ENCODE measurements at regions not wholly inside any gene's neighbourhood (a gene's known extent, or its start where the extent isn't known, plus 50 kb on each side); places are given as distances from the start of the nearest gene placed in this dataset.

GRCh38 chr5:68542207-68542606 lies 326.7 kb downstream of the PIK3R1 start:
- no peak for ATAC-seq
- POLR2A ChIA-PET, result no interaction called here
- H3K9me3 ChIP-seq (ENCODE audit: control insufficient read depth, insufficient read depth, low read depth, low read length), result no peaks in the 10 kb centered on the region
- H3K4me3 ChIP-seq (ENCODE audit: low read depth in 2 of 2, low read length in 2 of 2), result no peak overlapping the region
- H3K27me3 ChIP-seq (ENCODE audit: control insufficient read depth, insufficient read depth, low read length), result no peaks in the 10 kb centered on the region; the same call in 1 of the 2 replicates
- BruUV-seq (replicated peaks), result no TSS peak
- no peaks in the 10 kb centered on the region for H3K4me1 ChIP-seq (ENCODE audit: control insufficient read depth, insufficient read depth, low read length)
- no peak overlapping the region for H3K27ac ChIP-seq (ENCODE audit: low read length)
- DNase-seq (ENCODE audit: low read depth, low spot score), result no peak
- H3K36me3 ChIP-seq (ENCODE audit: control insufficient read depth, insufficient read depth, low read length), result no peaks in the 10 kb centered on the region
- no peak for TF ChIP-seq POLR2AphosphoS5 (IDR thresholded peaks at IDR 0.05; ENCODE audit: low read depth, low read length)
- TF ChIP-seq TCF7L2 (IDR thresholded peaks at IDR 0.05; ENCODE audit: low read depth, low read length), result no peak
- no peak for TF ChIP-seq REST (IDR thresholded peaks at IDR 0.05; ENCODE audit: insufficient read depth in 1 of 2, low read depth in 2 of 2, low read length in 1 of 2)
- in situ Hi-C loops (cut with HindIII; ENCODE audit: low pct_unique_long_range_greater_than_20kb, low sequenced_read_pairs), result no loop called here
- intact Hi-C loops (cut with micrococcal nuclease; ENCODE audit: unreplicated experiment), result no loop called here
- CTCF ChIA-PET, result no interaction called here

GRCh38 chr5:68543212-68543611 lies 327.7 kb downstream of the PIK3R1 start:
- H3K4me1 ChIP-seq (ENCODE audit: control insufficient read depth, insufficient read depth, low read length), result no peaks in the 10 kb centered on the region
- ChIA-PET CTCF (no interaction called here), POLR2A (no interaction called here)
- intact Hi-C loops (cut with micrococcal nuclease; ENCODE audit: unreplicated experiment), result no loop called here
- no peaks in the 10 kb centered on the region for H3K9me3 ChIP-seq (ENCODE audit: control insufficient read depth, insufficient read depth, low read depth, low read length)
- no TSS peak for BruUV-seq (replicated peaks)
- no peaks in the 10 kb centered on the region for H3K36me3 ChIP-seq (ENCODE audit: control insufficient read depth, insufficient read depth, low read length)
- TF ChIP-seq SIN3A (IDR thresholded peaks at IDR 0.05; ENCODE audit: borderline replicate concordance, insufficient read depth, low read depth, low read length) (no peak), POLR2AphosphoS5 (IDR thresholded peaks at IDR 0.05; ENCODE audit: low read depth, low read length) (no peak), TCF7L2 (IDR thresholded peaks at IDR 0.05; ENCODE audit: low read depth, low read length) (no peak), CTCF (IDR thresholded peaks at IDR 0.05) (no peak), REST (IDR thresholded peaks at IDR 0.05; ENCODE audit: insufficient read depth in 1 of 2, low read depth in 2 of 2, low read length in 1 of 2) (no peak)
- H3K27me3 ChIP-seq (ENCODE audit: control insufficient read depth, insufficient read depth, low read length), result no peaks in the 10 kb centered on the region; the same call in 1 of the 2 replicates
- no peak overlapping the region for H3K4me3 ChIP-seq (ENCODE audit: low read depth in 2 of 2, low read length in 2 of 2)
- DNase-seq (ENCODE audit: low read depth, low spot score) (no peak), ATAC-seq (no peak)
- in situ Hi-C loops (cut with HindIII; ENCODE audit: low pct_unique_long_range_greater_than_20kb, low sequenced_read_pairs), result no loop called here
- no peak overlapping the region for H3K27ac ChIP-seq (ENCODE audit: low read length)
